ENCODE measurements at regions not wholly inside any gene's neighbourhood (a gene's known extent, or its start where the extent isn't known, plus 50 kb on each side); places are given as distances from the start of the nearest gene placed in this dataset.

- H4K91ac ChIP-seq (ENCODE audit: insufficient read length, low read depth, low read length), result no peak overlapping the region
- H3K4me2 ChIP-seq (ENCODE audit: insufficient read depth, insufficient read length, low read length), result no peak overlapping the region
- no peak overlapping the region for H2AK5ac ChIP-seq (ENCODE audit: insufficient read length, low read length)
- no peak overlapping the region for H3T11ph ChIP-seq (ENCODE audit: low read length)
- no peaks in the 10 kb centered on the region for H3K79me1 ChIP-seq (ENCODE audit: insufficient read depth, low read depth, low read length, poor library complexity, severe bottlenecking)
- H2BK5ac ChIP-seq (ENCODE audit: insufficient read length, low read length), result no peak overlapping the region
- no peaks in the 10 kb centered on the region for H3K9me3 Mint-ChIP-seq
- H3K4me1 ChIP-seq (ENCODE audit: insufficient read depth, low read length), result no peaks in the 10 kb centered on the region
- WGBS (ENCODE audit: extremely low coverage, insufficient read length, low lambda C conversion rate), result no CpG with 5 or more reads among the region's 2 CpGs
- no peak overlapping the region for H2BK20ac ChIP-seq (ENCODE audit: low read depth, low read length, poor library complexity, severe bottlenecking)
- no peaks in the 10 kb centered on the region for H3K23me2 ChIP-seq (ENCODE audit: insufficient read length, low read depth, low read length, poor library complexity, severe bottlenecking)
- H3K14ac ChIP-seq (ENCODE audit: insufficient read depth, low read length), result no peak overlapping the region
- no peaks in the 10 kb centered on the region for H3K9me3 ChIP-seq (ENCODE audit: control insufficient read depth, low read depth, low read length)
- no peak overlapping the region for H2BK120ac ChIP-seq (ENCODE audit: low read depth, low read length, poor library complexity, severe bottlenecking)
- no peak for DNase-seq
- no peaks in the 10 kb centered on the region for H3K79me2 ChIP-seq (ENCODE audit: insufficient read depth, low read length)
- no peak overlapping the region; a peak in 1 of 7 replicates for H3K27ac Mint-ChIP-seq
- H3K23ac ChIP-seq (ENCODE audit: insufficient read length, low read depth, low read length), result no peak overlapping the region
- H3K18ac ChIP-seq (ENCODE audit: insufficient read length, low read depth, low read length), result no peak overlapping the region
- H3K4ac ChIP-seq (ENCODE audit: low read depth, low read length), result no peak overlapping the region
- no peaks in the 10 kb centered on the region for H3K4me1 Mint-ChIP-seq
- no peak overlapping the region for H3K56ac ChIP-seq (ENCODE audit: insufficient read length, low read depth, low read length)
- no peaks in the 10 kb centered on the region for H3K27me3 ChIP-seq (ENCODE audit: insufficient read depth, low read length)
- no peak overlapping the region for H3K4me3 Mint-ChIP-seq
- H2BK12ac ChIP-seq (ENCODE audit: insufficient read length, low read depth, low read length), result no peak overlapping the region
- H2AFZ ChIP-seq (ENCODE audit: low read length), result no peak overlapping the region
- no peaks in the 10 kb centered on the region for H3K36me3 Mint-ChIP-seq (ENCODE audit: insufficient read depth in 1 of 3, low read depth in 3 of 3)
- H4K5ac ChIP-seq (ENCODE audit: insufficient read length, low read depth, low read length), result no peak overlapping the region
- H2BK15ac ChIP-seq (ENCODE audit: low read depth, low read length), result no peak overlapping the region
- H4K20me1 ChIP-seq (ENCODE audit: control insufficient read depth, insufficient read depth, insufficient read length), result no peaks in the 10 kb centered on the region
- no peak overlapping the region for H3K27ac ChIP-seq (ENCODE audit: insufficient read length, low read depth, low read length)
- H3K9ac ChIP-seq (ENCODE audit: extremely low read depth, insufficient read length, low read length), result no peak overlapping the region
- no peaks in the 10 kb centered on the region; the same call in 1 of the 2 replicates for H3K27me3 Mint-ChIP-seq (ENCODE audit: low read depth)
- TF ChIP-seq CTCF (conservative IDR thresholded peaks at IDR 0.05), result no peak
- no peak overlapping the region for H4K8ac ChIP-seq (replicated peaks; ENCODE audit: insufficient read length, low read depth, low read length)
These were observed 376.7 kb upstream of the PDZRN3 start for GRCh38 chr3:74001436-74001835.

Measured in H9 (cell line).